SW 1271 (cell line): ENCODE measurements at regions not wholly inside any gene's neighbourhood (a gene's known extent, or its start where the extent isn't known, plus 50 kb on each side); places are given as distances from the start of the nearest gene placed in this dataset.

Source experiments
- DNase-seq, 2 experiments: peaks; one replicate each; lab custom pipeline; 2025; lab: John Stamatoyannopoulos, UW

DNA sequence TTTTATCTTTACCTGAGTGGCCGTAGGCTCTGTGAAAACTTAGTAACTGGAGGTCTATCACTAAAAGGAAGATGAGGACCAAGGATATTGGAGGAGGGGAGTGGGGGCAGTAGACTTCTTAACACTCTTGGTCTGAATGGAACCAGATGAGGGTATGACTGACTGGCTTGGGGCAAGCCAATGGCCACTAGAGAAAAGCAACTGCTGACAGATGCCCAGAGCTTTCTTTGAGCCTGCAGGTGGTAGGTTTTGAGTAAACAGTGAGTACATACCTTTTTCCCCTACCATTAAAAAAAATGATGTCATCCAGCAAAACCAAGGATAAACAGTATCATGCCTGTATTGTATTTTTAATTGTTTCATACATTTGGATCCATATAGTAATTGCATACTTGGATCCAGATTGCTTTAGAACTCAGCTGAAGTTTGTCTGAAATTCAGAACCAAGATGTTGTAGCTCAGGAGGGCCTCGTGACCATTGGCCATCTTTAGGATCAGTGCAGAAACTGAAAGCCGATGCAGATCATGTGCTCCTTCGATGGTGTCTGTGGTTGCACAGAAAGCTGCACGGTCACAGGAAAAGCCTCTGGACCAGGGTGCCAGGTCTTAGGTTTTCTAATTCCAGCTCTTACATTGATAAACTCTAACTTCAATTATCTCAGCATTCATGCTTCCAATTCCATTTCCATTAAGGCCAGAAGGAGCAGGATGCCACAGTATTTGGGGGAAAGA is 131.0 kb downstream of the PDGFRA start:
- no peak for DNase-seq

DNA sequence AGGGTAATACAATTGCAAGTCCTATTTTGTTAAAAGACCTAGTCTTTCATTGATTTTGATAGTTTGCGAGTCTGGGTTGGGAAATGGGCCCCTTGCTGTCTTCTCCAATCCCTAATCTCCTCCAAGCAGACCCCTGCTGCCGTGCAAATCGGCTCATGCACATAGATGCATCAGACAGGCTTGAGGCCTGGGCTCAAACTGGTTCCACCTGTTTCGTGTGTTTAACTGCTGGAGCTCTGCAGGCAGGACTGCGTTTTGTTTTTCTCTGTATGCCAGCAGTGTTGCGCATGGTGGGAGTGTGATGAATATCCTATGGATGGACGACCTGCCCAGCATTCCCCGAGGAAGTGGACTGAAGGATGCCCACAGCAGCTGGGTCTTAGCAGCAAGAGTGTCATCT is 133.9 kb downstream of the PDGFRA start:
- no peak for DNase-seq

DNA sequence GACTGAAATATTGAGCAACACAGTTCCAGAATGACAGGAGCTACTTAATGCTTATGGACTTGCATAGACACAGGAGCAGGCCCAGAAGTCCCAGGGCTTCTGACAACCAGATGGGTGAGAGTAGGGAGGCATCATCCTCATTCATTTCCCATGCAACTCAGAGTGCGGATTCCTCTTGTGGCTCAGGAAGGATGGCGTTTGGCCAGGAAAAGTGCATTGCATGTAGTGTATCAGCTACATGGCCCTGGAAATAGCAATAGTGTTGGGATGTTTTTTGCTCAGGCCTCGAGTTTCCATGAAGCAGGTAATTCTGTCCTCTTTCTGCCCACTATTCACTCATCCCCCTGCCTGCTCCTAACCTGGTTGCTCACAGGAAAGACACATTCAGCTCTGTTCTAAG is 136.6 kb downstream of the PDGFRA start:
- DNase-seq = no peak

DNA sequence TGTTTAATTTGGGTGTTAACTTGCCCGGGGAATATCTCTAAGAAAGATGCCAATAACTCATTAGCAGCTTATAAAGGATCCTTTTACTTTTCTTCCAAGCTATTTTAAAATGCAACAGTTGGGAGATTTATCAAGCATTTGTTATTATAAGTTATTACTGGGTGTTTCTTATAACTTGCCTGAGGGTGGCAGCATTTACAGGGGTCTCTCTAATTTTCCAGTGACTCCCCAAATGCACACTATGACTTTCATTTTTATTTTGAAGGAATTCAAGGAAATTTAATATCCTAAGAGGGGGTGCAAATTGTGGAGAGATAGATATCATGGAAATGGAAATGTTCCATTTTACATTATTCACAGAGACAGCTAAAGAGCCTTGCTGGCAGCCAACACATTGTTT is 138.0 kb downstream of the PDGFRA start:
- DNase-seq = no peak

DNA sequence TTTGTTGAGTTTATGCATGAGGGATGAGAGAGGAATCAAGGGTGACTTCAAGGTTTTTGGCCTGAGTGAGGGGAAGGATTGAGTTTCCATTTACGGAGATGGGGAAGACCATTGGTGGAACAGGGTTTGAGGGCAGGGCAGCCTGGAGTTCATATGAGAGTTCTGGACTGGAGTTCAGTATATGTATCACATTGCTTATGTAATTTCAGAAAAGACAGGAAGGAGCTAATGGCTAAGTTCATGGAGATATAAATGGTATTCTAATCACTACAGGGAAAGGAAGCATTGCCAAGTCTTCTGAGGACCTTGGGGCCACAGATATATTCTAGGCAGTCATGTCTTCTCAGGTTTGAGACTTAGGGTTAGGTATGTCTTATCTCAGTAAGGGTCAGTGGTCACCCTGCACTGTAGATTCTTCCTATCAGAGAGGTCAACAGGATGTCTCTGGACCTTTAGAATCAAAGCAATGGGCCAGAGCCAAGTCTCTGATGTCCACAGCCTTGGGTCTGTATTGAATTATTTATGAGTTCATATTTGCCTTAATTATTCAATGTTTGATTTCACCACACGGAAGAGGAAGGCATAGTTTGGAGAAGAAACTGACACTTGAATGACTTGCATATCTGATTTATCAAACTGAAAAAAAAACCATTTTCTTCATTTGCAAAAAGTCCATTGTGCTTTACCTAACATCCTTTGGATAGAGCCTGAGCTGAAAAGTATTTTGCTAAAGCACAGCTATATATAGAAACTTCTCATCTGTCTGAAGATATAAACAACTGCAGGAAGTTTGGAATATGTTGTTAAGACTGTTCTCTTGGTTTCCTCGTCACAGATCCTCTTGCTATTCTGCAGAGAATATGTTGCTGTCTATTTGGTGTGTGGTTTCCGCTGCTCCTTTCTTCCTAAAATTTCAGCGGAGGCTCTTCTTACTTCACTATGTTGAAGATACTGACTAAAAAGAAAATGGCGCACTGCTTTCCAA is 139.5 kb downstream of the PDGFRA start:
- DNase-seq = no peak

DNA sequence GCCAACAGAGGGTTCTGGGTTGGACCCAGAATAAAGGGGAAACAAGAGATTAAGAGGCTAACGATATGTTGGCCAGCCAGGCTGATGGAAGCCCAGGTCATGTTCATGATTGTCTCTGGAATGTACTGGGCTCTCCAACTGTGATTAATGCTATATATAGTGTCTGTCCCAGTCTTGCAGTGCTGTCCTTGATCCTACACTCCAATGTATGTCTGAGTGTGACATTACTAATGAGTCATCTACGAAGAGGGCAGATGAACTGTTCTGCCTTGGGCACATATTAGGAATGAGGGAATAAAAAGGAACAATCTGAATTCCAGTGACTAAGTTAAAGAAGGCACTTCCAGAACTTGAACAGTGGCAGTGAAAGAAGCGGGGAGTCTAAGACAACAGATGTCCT is 142.1 kb downstream of the PDGFRA start:
- DNase-seq = no peak

DNA sequence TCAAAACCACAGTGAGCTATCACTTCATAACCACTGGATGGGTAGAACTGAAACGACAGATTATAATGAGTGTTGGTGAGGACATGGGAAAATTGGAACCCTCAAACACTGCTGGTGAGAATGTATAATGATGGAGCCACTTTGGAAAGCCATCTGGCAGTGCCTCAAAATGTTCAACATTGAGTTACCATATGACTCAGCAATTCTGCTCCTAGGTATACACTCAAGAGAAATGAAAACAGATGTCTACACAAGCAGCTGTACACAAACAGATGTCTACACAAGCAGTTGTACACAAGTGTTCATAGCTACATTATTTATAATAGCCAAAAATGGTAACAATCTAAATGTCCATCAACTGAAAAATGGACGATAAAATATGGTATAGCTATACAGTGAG is 143.9 kb downstream of the PDGFRA start:
- no peak for DNase-seq

DNA sequence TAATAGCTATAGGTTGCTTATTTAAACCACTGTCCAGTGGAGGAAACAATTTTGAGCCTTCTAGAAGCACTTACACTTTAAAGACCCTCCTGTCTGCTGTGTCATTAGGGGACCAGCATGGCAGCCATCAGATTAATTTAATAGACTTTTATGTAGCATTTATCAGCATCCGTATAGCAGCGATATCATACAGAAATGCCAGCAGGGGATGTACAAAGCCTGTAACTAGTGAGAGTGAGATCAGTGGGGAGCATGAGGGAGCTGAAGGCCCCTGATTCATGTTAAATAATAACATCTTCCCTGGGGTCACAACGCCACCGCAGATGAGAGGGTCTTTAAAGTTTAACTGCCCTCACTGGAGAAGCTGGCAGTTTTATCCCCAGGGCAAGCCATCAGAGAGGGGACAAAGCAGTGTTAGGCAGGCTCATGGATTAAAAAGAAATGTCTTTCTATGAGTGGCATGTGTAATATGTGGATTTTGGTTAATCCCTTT is 144.7 kb downstream of the PDGFRA start:
- DNase-seq = no peak

DNA sequence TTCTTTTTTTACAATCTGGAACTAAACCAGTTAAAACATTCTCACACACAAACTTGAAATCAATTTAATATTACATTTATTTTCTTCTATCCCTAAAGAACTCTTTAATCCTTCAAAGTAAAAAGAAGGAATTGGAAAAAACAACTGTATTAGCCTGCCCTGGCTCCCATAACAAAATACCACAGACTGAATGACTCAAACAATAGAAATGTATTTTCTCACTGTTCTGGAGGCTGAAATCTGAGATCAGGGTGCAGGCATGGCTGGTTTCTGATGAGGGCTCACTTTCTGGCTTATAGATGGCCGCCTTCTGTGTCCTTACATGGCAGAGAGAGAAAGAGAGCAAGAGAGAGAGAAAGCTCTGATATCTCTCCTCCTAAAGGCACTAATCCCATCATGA is 149.4 kb downstream of the PDGFRA start:
- DNase-seq = no peak

DNA sequence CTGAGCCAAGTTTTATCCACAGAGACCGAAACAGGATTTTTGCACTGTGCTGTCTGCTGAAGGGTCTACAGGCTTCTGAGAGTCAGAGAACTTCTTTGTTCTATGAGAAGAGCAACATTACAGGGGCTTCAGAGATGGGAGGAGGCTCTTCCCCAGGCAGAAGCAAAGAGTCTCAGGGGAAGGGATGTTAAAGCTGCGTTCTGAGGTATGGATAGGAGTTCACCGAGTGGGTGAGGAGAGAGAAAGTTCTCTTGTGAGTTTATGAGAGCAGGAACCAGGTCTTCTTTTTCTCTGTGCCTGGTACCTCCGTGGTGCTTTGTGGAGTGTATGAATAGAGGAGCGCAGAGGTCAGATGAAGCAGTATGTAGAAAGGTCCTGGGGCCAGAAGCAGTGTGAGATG is 155.1 kb downstream of the PDGFRA start:
- DNase-seq = no peak

DNA sequence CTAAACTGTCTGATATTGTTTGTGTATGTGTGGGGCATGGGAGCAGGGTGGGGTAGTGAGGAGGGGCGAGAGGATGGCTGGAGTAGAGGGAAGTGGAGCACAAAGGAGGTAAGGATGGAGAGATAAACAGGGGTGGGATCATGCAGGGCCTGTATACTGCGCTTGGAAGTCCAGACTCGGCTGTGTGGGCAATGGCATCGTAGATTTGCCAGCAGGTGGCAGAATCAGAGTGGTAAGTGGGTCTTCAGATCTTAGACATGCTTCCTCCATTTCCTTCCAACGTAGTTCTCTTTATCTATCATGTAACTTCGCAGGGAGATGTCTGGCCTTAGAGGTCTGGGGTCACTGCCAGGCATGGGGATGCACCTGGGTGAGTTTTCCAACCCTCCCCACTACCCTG is 155.5 kb downstream of the PDGFRA start:
- DNase-seq = peak in 1 of 2 experiments; percentile 2

DNA sequence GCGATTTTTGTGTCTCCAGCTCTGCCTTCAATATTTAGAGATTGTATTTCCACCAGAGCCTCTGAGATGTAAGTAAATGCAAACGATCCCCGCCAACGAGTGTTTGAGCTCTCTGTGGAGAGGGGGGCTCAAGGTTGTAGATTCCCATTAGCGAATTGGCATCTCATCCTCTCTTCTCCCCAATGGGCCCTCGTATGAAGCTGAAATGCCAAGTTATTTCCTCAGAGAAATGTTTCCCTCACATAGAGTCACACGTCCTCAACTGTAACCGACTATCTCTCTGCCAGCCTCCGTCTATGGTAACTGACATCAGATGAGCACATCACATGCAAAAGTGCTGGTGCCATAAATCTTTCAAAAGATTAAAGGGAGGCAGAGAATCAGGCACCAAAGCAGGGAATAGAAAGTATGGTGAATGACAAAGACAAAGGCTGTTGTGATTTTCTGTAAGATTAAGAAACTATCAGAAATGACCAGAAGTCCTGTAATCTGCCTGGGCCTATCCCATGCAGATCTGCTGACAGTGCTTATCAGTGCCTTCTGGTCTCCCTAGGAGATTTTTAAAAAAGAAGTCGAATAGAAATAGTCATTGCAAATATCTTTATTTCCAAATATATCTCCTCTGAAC is 157.1 kb downstream of the PDGFRA start:
- DNase-seq = no peak

DNA sequence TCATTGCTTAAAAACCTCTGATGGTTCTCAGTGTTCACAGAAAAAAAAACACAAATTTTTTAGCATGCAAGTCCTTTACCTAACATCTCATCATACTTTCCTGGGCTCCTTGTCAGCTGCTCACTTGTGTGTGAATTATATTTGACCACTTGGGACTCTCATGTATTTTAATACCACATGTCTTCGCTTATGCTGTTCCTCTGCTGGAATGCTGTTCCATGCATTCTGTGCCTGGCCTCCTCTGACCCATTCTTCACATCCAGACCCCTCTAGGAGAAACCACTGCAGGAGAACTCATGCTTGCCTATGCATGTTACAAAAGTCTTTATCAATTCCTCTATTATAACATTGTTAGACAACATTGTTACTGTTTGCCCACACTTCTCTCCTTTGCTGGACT is 157.6 kb downstream of the PDGFRA start:
- DNase-seq = no peak

DNA sequence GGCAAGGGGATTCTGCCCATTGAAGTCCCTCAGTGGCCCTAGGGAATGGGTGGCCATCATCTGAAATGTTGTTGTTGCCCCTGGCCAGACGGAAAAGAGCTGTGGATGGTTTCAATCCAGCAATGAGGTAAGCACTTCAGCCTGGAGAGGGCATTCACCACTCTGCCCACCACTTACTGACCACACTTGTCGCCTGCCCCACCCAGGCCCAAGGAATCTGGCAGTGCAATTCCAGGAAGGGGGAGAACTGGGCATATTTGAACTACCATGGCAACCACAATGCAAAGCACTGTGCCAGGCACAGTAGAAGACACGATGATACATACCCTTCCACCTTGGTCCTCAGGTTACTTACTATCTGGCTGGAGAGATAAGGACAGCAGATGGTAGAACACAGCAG is 161.6 kb downstream of the PDGFRA start:
- DNase-seq = no peak

DNA sequence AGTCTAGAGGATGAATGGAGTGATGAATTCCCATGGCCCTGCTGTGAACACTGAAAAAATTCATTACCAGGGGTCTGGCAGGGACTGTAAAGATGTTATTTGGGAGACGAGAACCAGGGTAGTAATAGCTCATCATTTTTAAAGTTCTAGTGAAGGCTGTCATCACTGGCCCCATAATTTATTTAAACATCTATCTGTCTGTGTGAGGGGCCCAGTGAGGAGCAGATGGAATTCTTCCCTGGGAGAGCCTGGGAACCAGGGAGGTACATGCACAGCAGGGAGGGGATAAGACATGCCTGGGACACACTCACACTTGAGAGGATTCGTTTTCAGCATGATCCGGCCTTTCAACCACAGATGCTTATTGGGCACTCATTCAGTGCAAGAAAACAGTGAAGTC is 162.0 kb downstream of the PDGFRA start:
- no peak for DNase-seq

DNA sequence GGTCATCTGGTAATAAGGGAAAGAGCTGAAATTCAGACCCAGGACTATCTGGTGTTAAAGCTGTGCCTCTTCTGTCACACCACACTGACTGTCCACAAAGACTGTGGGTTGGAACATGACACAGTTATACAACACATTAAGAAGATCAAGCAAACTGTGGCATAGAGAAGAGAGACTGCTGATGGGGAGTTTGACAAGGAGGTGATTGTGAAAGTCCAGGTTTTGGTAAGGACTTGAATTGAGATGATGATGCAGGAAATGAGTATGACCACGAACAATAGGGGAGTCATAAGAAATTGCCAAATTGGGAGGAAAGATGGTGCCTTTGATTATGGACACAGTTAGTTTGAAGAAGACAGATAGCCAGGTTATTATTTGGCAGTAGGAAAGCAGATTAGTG is 163.4 kb downstream of the PDGFRA start:
- no peak for DNase-seq

DNA sequence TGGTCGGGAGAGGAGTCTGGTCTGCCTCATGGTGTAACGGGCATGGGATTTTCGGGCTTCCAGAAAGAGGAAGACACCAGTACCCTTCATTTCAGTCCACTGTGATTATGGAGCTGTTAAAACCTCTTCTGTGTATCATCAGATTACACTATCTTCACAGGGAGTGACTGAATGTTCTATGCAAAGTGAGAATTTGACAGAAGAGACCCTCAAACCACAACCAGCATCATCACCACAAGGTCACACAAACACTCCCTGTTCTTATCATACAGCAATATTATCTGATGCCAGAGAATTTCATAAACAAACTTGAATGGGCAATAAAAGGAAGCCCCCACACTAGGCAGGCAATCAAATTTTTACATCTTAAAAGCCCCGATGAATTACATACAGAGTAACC is 164.2 kb downstream of the PDGFRA start:
- no peak for DNase-seq

DNA sequence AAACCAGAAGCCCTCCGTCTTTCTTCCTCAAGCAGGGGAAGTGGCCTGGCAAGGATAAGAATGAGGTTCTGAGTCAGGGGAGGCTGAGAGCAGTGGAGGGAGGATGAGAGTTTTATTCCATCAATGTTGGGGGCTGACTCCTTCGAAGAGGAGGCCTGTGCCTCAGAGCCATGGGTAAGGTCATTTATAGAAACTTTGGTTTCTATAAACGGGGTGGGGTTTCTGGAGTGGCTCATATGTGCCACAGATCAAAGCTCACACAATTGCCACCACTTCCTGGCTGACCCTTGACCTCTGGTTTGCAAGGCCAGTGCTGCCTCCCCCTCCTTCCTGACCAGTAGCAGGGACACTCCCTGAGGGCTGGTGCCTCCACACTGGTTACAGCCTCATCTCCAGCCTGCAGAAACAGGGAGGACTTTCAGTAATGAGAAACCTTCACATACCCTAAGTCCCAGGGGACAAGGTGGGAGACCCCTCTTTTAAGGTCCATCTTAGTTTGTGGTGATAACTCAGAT is 166.0 kb downstream of the PDGFRA start:
- no peak for DNase-seq

DNA sequence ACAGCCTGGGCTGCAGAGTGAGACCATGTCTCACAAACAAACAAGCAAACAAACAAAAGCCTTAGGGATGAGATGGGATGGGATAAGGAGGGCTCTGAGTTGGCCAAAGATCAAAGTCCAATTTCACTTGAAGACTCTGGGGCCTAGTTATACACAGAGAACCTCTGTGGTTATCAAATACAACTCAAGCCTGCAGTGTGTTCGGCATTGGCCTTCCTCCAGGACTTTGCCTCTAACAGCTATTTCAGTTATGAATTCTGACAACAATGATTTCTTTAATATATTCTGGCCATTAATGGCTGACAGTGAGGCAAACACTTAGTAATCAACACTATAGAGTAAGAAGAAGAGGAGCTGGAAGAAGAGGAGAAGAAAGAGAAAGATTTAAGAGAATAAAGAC is 171.1 kb downstream of the PDGFRA start:
- no peak for DNase-seq

DNA sequence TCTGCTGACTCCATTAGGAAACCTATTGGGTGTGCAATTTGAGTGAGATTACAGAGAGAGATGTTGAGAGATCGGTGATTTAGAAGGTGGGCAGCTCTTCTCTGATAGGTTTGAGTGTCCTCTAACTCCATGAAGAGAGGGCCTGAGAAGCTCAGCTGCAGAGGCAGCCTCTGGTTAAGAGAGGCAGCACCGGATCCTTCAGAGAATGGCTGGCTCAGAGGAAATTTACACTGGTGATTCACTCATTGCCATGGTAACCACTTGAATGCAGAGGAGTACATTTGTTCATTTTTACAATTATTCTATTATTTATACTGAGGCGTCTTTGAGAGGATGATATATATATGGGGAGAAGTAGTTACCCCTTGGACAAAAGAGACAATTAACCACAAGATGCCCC is 171.7 kb downstream of the PDGFRA start:
- DNase-seq = peak in 1 of 2 experiments; percentile 31

DNA sequence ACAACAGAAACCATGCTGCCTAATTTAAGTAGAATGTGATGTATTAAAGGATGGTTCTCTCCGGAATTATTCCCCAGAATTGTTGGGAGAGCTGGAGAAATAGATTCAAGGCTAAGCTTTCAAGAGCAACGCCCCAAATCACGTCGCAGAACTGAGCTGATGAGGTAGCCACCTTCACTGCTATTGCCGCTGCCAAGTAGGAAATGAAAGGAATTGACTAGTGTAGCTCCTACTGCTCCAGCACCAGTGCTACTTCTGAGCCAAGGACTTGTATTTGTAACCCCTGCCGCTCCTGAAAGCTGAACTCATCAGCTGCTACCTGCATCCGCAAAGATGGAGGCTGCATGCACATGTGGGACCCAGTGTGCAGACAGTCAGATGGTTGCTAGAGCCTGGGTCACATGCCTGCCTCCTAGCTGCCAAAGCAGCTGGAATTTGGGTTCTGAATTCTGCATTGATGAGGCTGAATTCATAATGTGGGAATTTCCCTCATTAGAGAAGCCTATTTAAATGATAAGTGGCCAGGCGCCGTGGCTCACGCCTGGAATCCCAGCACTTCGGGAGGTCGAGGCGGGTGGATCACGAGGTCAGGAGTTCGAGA is 173.9 kb downstream of the PDGFRA start:
- no peak for DNase-seq
